ENCODE measurements at regions not wholly inside any gene's neighbourhood (a gene's known extent, or its start where the extent isn't known, plus 50 kb on each side); places are given as distances from the start of the nearest gene placed in this dataset.

DNA sequence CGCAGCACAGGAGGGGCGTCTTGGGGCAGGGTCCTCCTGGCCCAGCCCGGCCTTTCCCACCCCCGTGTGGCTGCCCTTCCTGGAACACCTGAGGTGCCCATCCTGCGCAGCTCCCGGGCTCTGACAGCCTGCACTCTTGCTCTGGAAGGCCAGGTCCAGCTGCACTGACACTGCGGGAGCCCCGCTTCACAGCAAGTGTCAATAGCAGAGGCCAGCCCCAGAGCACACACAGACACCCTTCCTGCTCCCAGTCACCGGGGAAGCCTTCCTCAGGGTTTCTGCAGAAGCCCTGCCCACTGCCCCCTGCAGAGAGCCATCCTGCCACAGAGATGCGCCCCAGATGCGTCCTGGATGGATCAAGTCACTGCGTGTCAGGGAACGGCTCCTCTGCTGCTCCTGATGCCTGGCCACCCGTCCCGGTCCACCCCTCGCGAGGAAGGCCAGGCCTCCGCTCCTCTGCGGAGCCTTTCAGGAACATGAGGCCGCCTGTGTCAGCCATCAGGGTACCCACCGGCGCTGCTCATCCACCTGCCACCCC lies 519.2 kb upstream of the MYT1L start:
- Mint-ChIP-seq H3K4me1 (ENCODE audit: low read depth) (peaks cover 2% of the 10 kb centered on the region), H3K9me3 (ENCODE audit: low read depth) (no peaks in the 10 kb centered on the region), H3K27me3 (peaks cover 4% of the 10 kb centered on the region), H3K36me3 (ENCODE audit: insufficient read depth) (no peaks in the 10 kb centered on the region), H3K4me3 (ENCODE audit: low read depth) (no peak overlapping the region), H3K27ac (no peak overlapping the region)
- DNase-seq (ENCODE audit: low spot score, unreplicated experiment) = no peak
- TF ChIP-seq, protein P1, sequence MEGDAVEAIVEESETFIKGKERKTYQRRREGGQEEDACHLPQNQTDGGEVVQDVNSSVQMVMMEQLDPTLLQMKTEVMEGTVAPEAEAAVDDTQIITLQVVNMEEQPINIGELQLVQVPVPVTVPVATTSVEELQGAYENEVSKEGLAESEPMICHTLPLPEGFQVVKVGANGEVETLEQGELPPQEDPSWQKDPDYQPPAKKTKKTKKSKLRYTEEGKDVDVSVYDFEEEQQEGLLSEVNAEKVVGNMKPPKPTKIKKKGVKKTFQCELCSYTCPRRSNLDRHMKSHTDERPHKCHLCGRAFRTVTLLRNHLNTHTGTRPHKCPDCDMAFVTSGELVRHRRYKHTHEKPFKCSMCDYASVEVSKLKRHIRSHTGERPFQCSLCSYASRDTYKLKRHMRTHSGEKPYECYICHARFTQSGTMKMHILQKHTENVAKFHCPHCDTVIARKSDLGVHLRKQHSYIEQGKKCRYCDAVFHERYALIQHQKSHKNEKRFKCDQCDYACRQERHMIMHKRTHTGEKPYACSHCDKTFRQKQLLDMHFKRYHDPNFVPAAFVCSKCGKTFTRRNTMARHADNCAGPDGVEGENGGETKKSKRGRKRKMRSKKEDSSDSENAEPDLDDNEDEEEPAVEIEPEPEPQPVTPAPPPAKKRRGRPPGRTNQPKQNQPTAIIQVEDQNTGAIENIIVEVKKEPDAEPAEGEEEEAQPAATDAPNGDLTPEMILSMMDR (IDR thresholded peaks at IDR 0.05; ENCODE audit: unreplicated experiment) = no peak

DNA sequence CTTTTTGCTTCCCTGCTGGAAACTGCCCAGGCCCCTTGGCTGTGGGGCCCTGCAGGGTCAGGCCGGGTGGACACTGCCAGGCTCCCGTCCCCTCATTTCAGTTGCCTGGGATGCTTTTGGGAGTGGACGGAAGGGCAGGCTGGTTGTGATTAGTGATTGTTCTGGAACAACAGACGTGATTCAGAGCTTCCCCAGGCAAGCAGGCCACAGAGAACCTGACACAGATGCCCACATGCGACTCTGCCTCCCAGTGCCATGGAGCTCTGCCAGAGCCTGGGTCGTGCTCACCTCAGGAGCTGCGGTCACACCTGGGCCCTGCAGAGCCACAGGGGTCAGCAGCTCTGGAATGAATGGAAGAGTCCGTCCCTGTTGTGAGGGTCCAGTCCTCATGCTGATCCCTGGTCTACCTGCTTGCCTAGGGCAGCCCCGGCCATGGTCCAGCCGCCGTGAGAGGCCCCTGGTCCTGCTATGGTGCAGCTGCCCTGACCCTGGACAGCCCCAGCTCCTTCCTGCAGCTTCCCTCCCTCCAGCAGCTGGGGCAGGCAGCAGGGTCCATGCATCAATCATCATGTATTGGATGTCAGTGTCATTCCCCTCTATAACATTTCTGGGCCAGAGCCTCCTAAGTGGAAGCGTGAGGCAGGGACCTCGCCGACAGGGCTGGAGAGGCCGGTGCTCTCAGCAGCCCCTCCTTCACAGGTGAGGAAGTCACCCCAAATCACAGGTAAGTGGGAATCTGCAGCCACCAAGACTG lies 518.6 kb upstream of the MYT1L start:
- no peak overlapping the region for H3K27ac Mint-ChIP-seq
- no peak overlapping the region for H3K4me3 Mint-ChIP-seq (ENCODE audit: low read depth)
- TF ChIP-seq, protein P1 (IDR thresholded peaks at IDR 0.05; ENCODE audit: unreplicated experiment) = no peak
- H3K9me3 Mint-ChIP-seq (ENCODE audit: low read depth) = no peaks in the 10 kb centered on the region
- no peaks in the 10 kb centered on the region for H3K36me3 Mint-ChIP-seq (ENCODE audit: insufficient read depth)
- H3K27me3 Mint-ChIP-seq = peaks cover 4% of the 10 kb centered on the region
- no peak for DNase-seq (ENCODE audit: low spot score, unreplicated experiment)
- peaks cover 2% of the 10 kb centered on the region for H3K4me1 Mint-ChIP-seq (ENCODE audit: low read depth)

DNA sequence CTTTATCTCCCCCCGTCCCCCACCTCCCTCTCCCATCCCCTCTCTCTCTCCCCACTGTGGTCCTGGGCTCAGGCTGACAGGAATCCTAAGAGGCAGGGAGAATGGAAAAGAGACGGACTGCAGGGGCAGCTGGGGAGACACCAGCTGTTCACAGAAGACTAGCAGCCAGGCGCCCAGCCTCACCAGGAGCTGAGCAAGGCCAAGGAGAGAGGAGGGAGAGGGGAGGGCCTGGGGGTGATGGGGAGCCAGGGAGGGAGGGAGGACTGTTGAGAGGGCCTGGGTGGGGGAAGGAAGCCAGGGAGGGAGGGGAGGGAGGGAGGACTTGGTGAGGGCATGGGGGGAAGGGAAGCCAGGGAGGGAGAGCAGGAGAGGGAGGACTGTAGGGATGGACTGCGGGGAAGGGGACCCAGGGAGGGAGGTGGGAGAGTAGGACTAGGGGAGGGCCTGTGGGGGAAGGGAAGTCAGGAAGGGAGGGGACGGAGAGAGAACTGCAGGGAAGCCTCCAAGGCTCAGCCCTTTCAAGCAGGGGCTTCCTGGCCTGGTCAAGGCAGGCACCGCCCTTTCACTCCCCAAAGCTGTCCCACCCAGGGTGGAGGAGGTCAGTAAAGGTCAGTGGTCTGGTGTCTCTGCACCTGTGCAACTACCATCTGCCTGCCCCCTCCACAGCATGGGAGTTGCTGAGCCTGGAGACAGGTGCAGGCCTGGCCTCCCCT lies 517.7 kb upstream of the MYT1L start:
- Mint-ChIP-seq H3K4me1 (ENCODE audit: low read depth) (peaks cover 2% of the 10 kb centered on the region), H3K36me3 (ENCODE audit: insufficient read depth) (no peaks in the 10 kb centered on the region), H3K4me3 (ENCODE audit: low read depth) (no peak overlapping the region), H3K9me3 (ENCODE audit: low read depth) (no peaks in the 10 kb centered on the region), H3K27ac (no peak overlapping the region), H3K27me3 (peaks cover 4% of the 10 kb centered on the region)
- no peak for DNase-seq (ENCODE audit: low spot score, unreplicated experiment)
- TF ChIP-seq, protein P1 (IDR thresholded peaks at IDR 0.05; ENCODE audit: unreplicated experiment) = no peak

DNA sequence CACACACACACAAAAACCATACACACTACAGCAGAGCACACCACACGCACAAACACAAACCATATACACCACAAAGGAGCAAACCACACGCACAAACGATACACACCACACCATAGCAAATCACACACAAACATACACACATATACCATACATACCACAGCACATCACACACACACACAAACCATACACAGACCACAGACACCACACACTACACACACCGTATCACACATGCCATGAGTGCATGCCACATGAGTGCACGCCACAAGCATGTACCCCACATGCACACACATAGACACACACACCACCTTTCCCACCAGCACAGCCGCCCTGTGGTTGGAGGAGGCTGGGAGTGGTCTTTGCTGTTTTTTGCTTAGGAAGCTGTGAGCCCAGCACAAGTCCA lies 517.1 kb upstream of the MYT1L start:
- TF ChIP-seq, protein P1 (IDR thresholded peaks at IDR 0.05; ENCODE audit: unreplicated experiment) = no peak
- H3K27me3 Mint-ChIP-seq = peaks cover 4% of the 10 kb centered on the region
- H3K4me1 Mint-ChIP-seq (ENCODE audit: low read depth) = peaks cover 2% of the 10 kb centered on the region
- no peak overlapping the region for H3K4me3 Mint-ChIP-seq (ENCODE audit: low read depth)
- no peaks in the 10 kb centered on the region for H3K36me3 Mint-ChIP-seq (ENCODE audit: insufficient read depth)
- H3K27ac Mint-ChIP-seq = no peak overlapping the region
- H3K9me3 Mint-ChIP-seq (ENCODE audit: low read depth) = no peaks in the 10 kb centered on the region
- no peak for DNase-seq (ENCODE audit: low spot score, unreplicated experiment)

DNA sequence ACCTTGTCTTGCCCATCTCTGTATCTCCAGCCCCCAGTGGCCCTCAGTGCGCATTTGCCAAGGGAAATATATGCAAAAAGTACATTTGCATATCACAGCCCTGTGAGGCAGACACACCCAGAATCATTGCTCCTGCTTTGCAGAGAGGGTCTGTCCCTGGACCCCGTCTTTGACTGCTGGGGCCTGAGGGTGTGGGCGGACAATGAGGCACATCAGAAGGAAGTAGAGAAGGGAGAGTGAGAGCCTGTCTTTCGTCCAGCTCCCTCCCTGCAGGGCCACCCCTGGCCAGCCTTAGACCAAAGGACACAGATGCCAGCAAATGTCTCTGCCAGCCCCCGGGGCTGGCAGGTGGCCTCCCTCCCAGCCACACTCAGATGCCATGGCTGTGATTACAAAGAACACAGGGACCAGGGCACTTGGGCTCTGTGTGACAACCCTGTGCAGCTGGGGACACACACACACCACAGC lies 516.2 kb upstream of the MYT1L start:
- DNase-seq (ENCODE audit: low spot score, unreplicated experiment) = no peak
- Mint-ChIP-seq H3K36me3 (ENCODE audit: insufficient read depth) (no peaks in the 10 kb centered on the region), H3K27ac (no peak overlapping the region), H3K4me1 (ENCODE audit: low read depth) (peaks cover 2% of the 10 kb centered on the region), H3K9me3 (ENCODE audit: low read depth) (no peaks in the 10 kb centered on the region), H3K4me3 (ENCODE audit: low read depth) (no peak overlapping the region), H3K27me3 (peaks cover 4% of the 10 kb centered on the region)
- TF ChIP-seq, protein P1 (IDR thresholded peaks at IDR 0.05; ENCODE audit: unreplicated experiment) = no peak

All from progenitor cell of endocrine pancreas (in vitro differentiated cells).